Fibroblast of lung (primary cell): ENCODE measurements at regions not wholly inside any gene's neighbourhood (a gene's known extent, or its start where the extent isn't known, plus 50 kb on each side); places are given as distances from the start of the nearest gene placed in this dataset.

ENCODE experiments used
- CTCF ChIP-seq, 2 donors: IDR thresholded peaks in 1 of 2; conservative IDR thresholded peaks in 1 of 2; 1 replicate in 1 of 2; 2 replicates in 1 of 2; pipeline ENCODE4 v1.5.1; 2011 to 2012; ENCODE audit warnings: low read length in 2 of 2, control low read depth in 1 of 2, inconsistent platforms in 1 of 2, low read depth in 1 of 2, mild to moderate bottlenecking in 1 of 2
- EZH2 ChIP-seq: IDR thresholded peaks from 2 replicates; pipeline ENCODE4 v1.5.1; 2012; ENCODE audit warnings: low read length, control low read depth, mild to moderate bottlenecking; ENCODE audit errors: missing control alignments

- TF ChIP-seq CTCF (conservative IDR thresholded peaks at IDR 0.05 in 1 of 2, IDR thresholded peaks at IDR 0.05 in 1 of 2; ENCODE audit: low read depth in 1 of 2, low read length in 2 of 2) (no peak), EZH2 (no peak)
Measured at GRCh38 chr10:52918714-52919305, 146.2 kb upstream of the MBL2 start.
